GM21528 (cell line): ENCODE measurements at regions not wholly inside any gene's neighbourhood (a gene's known extent, or its start where the extent isn't known, plus 50 kb on each side); places are given as distances from the start of the nearest gene placed in this dataset.

Experiments
- ATAC-seq: cut with Tn5 transposase; IDR thresholded peaks from one replicate; pipeline ENCODE4 v1.9.1; 2021; ENCODE audit warnings: mild to moderate bottlenecking, moderate library complexity; ENCODE audit not compliant: unreplicated experiment, low FRiP score

DNA sequence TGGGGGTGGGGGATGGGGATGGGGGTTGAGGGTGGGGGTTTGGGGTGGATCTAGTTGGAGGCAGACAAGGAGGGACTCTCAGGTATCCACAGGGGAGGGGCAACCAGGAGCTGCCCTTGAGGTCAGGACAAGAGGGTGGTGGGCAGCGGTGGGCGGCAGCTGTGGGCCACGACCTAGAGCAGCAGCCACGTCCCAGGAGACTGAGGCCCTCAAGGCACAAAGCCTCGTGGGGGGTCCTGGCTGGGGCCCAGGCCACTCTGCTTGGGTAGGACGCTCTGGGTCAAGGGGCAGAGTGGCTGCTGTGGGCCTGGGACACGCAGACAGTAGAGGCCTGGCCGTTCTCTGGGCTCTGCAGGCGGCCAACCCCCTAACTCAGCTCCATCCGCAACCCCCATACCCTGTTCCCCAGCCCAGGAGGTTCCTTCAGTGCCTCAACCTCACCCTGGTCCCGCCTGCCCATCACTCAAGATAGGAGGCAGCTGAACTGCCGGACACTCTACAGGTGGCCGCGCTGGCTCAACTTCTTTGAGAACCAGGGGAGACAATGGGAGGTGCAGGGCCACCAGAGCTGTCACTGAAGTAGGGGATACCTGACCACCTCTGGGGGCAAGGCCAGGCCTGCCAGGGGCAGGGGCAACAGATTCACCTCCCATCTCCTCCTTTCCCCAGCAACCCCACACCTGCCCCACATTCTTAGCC lies 75.6 kb downstream of the ENGASE start:
- ATAC-seq, result no peak

DNA sequence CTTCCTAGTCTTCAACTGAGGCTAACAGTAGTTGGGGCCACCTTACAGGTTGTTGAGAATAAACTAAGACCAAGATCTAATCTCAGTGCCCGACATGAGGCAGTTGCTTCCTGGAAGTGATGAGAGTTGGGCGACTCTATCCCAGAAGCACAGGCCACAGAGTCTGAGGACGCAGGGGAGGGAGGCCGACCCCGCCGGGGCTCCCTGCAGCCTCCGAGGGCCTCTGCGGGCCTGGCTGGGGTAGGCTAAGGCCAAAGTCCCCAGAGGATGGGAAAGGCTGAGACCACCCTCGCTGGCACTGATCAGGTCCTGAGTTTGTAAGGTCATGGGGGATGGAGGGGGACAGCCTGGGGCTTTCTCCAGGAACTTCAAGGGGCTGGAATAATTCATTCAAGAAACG lies 74.0 kb downstream of the ENGASE start:
- no peak for ATAC-seq

DNA sequence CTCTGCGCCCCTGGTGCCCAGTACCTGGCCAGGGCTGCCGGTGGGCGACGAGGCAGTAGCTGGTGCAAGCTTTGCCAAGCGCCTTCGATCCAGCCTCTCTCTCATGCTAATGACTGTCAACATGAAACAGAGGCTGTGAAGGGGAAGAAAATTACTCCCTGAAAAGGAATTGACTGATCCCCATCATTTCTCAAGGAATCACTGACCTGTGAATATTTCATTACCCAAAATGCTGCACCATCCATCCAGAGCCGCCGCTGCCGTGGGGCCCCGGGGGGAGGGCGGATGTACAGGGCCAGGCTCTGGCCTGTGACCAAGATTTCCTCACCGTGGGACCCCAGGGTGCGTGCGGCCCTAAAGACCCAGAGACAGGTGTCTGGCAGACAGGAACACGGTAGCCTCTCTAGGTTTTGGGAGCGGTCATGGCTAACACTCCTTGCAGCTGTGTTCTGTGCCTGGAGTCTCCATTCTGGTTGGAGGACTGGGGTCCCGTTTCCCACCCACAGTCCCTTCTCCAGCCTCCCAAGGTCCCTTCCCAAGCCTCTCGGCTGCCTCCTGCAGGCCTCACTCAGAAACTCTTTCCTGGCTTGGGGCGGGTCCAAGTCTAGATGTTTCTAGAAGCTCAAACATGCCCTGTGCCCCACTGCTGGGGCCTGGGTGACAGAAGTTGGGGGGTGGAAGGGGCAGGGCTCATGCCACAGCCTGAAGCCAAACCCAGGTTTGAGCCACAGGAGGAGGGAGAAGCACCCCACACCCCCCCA lies 73.3 kb downstream of the ENGASE start:
- no peak for ATAC-seq

DNA sequence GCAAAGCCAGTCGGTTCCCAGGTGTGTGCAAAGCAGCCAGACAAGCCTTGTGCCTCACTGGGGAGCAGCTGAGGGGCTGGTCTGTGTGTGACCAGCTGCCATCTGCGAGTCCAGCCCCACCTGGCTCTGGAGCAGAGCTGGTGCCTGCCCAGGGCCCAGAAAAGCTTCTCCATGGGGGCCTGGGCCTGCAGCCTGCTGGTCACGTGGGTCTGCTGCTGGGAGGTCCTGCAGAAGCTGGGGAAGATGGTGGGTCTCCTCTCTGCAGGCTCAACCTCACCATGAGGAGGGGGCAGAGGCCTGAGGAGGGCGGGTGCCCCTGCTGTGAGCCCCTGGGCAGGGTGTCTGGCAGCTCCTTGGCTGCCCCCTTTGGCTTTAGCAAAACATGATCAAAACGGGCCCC lies 71.9 kb downstream of the ENGASE start:
- no peak for ATAC-seq

GRCh38 chr17:79145548-79145947 lies 70.9 kb downstream of the ENGASE start:
- no peak for ATAC-seq

DNA sequence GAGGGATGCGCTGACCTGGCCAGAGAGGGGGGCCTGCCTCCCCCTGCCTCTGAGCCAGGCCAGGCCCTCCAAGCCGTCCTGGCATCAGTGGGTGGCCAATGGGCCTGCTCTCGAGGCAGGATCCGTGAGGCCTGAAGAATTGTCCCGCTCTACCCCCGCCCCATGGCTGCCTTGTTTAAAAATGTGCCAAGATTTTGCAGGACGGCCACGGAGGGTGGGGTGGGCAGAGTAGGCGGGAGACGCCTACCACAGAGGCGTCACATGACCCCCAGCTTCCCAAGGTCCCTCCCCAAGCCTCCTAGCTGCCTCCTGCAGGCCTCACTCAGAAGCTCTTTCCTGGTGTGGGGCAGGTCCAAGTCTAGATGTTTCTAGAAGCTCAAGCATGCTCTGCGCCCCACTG lies 69.5 kb downstream of the ENGASE start:
- no peak for ATAC-seq

DNA sequence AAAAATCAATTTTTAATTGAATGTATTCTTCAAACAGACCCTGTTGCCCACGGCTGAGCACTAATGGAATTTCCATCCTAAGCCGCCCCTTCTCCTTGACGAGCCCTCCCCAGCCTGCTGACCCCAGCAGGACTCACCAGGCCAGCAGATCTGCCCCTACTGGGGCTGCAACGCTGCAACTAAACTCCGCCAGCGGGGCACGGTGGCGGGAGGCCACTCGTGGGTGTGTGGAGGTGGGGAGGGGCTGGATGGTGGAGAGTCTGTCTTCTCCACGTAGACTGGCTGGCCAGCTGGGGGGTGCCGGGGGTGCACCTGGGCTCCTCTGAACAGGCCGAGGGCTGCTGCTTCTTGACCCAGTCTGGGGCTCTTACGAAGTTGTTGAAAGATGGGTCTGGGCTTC lies 67.8 kb downstream of the ENGASE start:
- ATAC-seq, result no peak

DNA sequence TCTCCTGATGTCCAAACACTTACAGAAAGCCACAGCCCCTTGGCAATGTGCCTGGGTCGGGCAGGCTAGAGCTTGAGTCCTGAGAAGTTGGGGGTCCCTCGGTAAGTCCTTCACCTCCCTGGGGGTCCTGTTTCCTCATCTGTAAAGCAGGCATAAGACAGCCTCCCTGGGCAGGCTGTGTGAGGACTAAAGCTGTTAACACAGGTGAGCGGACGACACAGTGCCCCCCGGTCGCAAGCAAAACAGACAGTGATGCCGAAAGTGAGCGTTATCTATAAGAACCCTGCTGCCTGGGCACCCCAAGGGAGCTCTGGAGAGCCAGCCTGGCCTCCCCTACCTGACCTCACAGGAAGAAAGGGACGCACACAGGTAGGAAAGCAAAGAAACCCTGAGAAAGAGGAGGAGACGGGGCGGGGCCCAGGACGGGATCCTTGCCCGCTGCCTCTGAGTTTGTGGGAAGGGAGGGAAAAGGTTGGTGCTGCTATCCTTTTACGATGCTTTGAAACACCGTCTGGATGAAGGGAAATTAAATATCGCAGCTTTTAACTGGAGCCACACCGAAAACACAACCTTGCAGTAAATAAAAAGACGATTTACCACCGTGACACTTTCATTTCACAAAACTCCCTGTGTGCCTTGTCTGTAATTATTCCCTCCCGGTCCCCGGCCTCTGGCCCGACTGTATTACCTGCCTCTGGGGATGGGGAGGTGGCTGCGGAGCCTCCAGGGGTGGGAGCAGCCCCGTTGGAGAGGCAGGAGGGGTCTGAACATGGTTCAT lies 67.1 kb downstream of the ENGASE start:
- no peak for ATAC-seq

DNA sequence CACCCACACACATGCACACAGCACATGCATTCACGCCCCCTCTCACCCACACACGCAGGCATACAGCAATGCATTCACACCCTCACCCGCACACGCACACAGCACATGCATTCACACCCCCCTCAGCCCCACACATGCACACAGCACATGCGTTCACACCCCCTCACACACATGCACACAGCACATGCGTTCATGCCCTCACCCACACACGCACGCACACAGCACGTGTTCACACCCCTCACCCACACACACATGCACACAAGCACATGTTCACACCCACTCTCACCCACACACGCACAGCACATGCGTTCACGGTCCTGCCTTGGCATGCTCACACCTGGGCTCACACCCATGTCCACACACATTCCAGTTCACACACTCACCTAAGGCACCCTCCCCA lies 64.2 kb downstream of the ENGASE start:
- ATAC-seq, result no peak

DNA sequence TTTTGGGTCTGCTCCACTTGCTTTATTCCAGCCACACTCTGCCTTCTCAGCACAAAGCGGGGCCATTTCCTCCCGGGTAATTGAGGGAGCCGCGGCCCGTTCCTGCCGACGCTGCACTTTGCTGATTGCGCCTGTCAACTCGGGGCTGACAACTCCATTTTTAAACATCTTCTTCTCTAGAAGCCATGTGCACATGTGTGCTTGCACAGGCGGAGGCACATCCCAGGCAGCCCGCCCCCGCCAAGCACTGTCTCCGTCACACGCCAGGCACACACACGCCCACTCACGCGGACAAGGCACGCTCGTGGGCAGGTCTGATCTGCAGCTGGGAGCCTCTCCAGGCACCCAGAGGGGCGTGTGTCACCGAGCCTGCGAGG lies 63.2 kb downstream of the ENGASE start:
- ATAC-seq, result no peak

GRCh38 chr17:79137015-79137788 lies 62.6 kb downstream of the ENGASE start:
- ATAC-seq, result no peak

DNA sequence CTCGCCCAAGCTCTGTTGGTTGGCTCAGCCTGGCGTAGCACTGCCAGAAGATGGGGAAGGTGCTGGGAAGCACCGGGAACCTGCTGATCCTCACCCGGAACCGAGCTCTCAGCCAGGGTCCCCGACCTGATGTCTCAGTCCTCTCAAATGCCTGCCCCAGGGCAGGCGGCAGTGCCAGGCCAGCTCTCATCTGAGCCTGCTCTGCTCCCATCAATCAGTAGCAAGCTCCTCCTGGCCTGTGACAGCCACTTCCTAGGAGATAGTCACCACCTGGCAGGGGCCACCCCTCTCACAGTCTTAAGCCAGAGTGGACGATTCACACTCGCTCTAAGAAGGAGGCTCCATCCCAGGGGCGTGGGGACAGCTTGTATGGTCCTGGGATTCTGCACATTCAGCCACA lies 62.0 kb downstream of the ENGASE start:
- ATAC-seq, result no peak
